B cell (primary cell): ENCODE measurements at regions not wholly inside any gene's neighbourhood (a gene's known extent, or its start where the extent isn't known, plus 50 kb on each side); places are given as distances from the start of the nearest gene placed in this dataset.

Experiments
- EZH2 ChIP-seq: IDR thresholded peaks from 2 replicates; pipeline ENCODE4 v1.6.1; 2012; ENCODE audit warnings: borderline replicate concordance, low read depth, mild to moderate bottlenecking, moderate library complexity, low read length; ENCODE audit not compliant: insufficient read depth, poor library complexity, severe bottlenecking
- TF ChIP-seq, protein P1 (sequence below): fragments of 200-600 bp; IDR thresholded peaks from one replicate; pipeline ENCODE4 v1.8.0; 2022; ENCODE audit warnings: antibody characterized with exemption, mild to moderate bottlenecking

DNA sequence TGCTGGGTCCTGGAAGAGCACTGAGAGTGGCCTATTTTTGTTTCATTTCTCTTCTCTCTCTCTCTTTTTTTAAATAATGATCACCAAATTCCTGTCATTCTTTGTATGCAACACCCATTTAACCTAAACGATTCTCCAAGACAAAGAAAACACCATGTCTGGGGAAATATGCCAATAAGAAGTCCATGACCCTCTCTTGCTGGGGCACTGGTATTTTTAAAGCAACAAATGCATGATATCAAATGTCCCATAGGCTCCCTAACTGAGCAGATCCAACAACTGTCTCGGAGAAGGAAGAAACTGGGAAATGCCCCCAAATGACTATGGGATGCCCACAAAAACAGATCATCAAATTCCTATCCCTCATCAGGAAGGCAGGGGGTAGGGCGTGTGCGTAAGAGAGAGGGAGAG is 567.4 kb downstream of the CCDC171 start:
- TF ChIP-seq, protein P1, sequence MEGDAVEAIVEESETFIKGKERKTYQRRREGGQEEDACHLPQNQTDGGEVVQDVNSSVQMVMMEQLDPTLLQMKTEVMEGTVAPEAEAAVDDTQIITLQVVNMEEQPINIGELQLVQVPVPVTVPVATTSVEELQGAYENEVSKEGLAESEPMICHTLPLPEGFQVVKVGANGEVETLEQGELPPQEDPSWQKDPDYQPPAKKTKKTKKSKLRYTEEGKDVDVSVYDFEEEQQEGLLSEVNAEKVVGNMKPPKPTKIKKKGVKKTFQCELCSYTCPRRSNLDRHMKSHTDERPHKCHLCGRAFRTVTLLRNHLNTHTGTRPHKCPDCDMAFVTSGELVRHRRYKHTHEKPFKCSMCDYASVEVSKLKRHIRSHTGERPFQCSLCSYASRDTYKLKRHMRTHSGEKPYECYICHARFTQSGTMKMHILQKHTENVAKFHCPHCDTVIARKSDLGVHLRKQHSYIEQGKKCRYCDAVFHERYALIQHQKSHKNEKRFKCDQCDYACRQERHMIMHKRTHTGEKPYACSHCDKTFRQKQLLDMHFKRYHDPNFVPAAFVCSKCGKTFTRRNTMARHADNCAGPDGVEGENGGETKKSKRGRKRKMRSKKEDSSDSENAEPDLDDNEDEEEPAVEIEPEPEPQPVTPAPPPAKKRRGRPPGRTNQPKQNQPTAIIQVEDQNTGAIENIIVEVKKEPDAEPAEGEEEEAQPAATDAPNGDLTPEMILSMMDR, result no peak
- no peak for TF ChIP-seq EZH2
